RPMI8226 (cell line): ENCODE measurements at regions not wholly inside any gene's neighbourhood (a gene's known extent, or its start where the extent isn't known, plus 50 kb on each side); places are given as distances from the start of the nearest gene placed in this dataset.
A peak's percentile ranks its signal among the peaks of the same experiment; 100 is the strongest.
"Not testable (repeated sequence)": the region's sequence is repeated elsewhere in the genome, so short reads cannot be mapped to it uniquely, and the experiment has no call there.

Experiments
- DNase-seq: peaks from one replicate; pipeline ENCODE4 v3.0.0-alpha.2; 2015

GRCh38 chr13:19362946-19363510 lies 181.4 kb upstream of the TUBA3C start:
- DNase-seq, result no peak

DNA sequence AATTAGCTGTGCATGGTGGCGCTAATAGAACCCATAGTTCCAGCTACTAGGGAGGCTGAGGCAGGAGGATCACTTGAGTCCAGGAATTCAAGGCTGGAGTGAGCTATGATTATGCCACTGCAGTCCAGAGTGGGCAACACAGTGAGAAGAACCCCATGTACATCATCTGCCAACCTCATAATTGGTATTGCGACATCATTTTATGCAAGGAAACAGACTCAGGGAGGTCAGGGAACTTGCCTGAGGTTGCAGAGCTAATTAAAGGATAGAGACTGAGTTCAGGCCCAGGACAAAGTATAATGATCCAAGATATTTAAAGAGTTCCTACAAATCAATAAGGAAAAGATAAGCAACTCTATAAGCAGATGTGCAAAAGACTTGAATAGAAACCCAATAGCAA lies 178.1 kb upstream of the TUBA3C start:
- DNase-seq, result not testable (repeated sequence)

DNA sequence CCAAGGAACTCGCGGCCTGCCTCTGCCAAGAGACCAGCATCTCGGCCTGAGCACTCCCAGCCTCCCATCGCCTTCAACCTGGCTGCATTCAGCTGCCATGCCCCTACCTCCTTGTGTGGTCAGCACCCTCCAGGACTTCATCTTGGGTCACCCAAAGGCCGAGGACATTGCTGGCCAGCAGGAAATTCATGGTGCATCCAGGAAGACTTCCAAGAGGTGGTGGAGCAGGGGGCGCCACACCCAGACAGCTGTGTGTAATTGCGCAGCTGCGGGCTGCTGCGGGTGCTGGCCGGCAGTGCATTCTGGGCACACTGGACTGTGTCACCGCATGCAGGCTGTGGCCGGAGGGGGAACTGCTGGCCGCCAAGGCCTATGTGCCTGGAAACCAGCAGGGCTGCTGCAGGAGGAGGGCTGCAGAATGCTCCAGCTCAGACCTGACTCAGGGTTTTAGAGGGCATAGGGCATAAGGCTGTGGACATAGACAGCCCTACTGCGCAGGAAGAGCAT lies 164.3 kb upstream of the TUBA3C start:
- DNase-seq, result no peak

GRCh38 chr13:19345158-19345557 lies 163.5 kb upstream of the TUBA3C start:
- DNase-seq, result no peak

DNA sequence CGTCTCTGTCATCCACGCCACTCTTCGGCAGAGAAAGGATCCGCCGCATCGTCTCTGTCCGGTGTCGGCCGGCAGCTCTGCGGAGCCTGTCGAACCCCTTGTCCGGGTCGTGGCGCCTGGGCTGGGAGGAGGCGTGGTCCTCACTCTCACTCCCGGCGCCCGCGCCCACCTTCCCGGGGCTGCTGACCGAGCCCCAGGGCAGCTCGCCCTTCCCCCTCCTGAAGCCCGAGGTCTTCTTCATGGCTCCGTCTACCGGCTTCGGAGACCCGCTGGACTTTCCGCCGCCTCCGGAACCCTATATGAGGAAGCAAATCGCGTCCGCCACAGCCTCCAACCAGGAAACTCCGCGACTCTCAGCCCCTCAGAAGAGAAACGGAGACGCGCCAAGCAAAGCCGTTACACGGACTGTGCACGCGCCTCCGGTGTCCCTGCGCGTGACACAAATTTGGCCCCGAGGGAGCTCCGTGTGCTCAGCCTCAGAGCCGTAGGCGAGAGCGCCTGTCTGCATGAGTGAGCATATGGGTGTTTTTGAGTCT lies 163.0 kb upstream of the TUBA3C start:
- not testable (repeated sequence) for DNase-seq

- DNase-seq, result no peak
Measured at GRCh38 chr13:19332378-19332777, 150.8 kb upstream of the TUBA3C start.

DNA sequence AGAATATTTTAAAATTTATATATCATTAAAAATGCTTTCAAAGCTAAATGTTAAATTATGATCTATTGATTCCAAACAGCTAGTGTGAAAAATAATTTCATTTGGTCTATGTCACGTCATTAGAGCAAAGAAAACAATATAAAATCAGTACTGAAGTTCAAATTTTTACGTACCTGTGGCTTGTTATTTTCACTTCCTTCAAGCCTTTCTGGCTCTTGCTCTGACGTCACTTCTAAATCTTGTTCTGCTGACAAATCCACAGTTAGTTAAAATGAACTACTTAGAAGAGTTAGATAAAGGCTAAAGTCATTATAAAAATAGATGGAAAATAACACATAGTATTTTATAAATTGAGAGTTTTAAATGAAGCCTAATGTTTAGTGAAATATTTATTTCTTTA lies 147.7 kb upstream of the TUBA3C start:
- no peak for DNase-seq

DNA sequence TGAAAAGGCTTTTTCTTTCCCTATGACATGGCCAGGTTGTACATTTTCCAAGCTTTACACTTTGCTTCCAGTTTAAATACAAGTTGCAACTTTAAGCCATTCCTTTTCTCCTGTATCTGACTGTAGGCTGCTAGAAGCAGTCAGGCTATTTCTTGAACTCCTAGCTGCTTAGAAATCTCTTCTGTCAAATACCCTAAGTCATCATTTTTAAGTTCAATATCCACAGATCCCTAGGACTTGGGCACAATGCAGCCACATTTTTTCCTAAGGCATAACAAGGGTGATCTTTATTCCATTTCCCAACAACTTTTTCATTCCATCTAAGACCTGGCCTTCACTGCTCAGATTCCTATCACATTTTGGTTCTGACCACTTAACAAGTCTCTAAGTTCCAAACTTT lies 142.7 kb upstream of the TUBA3C start:
- DNase-seq, result no peak

GRCh38 chr13:19321222-19321621 lies 139.6 kb upstream of the TUBA3C start:
- no peak for DNase-seq

GRCh38 chr13:19305434-19305833 lies 123.8 kb upstream of the TUBA3C start:
- DNase-seq, result no peak

DNA sequence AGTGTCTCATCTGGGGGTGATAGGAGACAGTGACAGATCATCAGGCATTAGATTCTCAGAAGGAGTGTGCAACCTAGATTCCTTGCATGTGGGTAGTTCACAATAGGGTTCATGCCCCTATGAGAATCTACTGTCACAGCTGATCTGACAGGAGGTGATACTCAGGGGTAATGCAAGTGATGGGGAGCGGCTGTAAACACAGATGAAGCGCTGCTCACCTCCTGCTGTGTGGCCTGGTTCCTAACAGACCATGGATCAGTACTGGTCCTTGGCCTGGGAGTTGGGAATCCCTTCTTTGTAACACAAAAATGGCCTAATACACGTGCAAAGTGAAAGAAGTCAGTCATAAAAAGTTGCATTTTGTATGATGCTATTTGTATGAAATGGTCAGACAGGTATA lies 107.6 kb upstream of the TUBA3C start:
- no peak for DNase-seq

GRCh38 chr13:19283836-19284235 lies 102.2 kb upstream of the TUBA3C start:
- DNase-seq, result no peak

- no peak for DNase-seq
Measured at GRCh38 chr13:19268331-19268730, 86.7 kb upstream of the TUBA3C start.

DNA sequence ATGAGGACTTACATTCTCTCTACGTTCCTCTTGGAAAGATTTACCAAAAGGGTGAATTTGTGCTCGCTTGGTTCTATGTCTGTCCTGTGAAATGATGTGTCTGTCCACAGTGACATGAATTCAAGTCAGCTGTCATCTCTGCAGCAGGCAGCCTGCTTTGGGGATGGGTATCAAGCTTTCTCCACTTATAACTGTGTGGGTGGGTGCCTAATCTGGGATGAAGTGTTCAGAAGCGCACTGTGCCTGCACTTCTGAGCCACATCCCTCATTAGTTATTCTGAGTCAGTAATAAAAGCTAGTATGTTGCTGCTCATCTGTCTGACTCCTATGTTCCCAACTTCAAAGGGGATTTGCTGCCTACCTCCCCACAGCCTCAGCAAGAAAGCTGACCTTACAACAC lies 86.1 kb upstream of the TUBA3C start:
- no peak for DNase-seq

GRCh38 chr13:19266979-19267378 lies 85.4 kb upstream of the TUBA3C start:
- DNase-seq, result peak; percentile 5

GRCh38 chr13:19264711-19265110 lies 83.1 kb upstream of the TUBA3C start:
- DNase-seq, result no peak

DNA sequence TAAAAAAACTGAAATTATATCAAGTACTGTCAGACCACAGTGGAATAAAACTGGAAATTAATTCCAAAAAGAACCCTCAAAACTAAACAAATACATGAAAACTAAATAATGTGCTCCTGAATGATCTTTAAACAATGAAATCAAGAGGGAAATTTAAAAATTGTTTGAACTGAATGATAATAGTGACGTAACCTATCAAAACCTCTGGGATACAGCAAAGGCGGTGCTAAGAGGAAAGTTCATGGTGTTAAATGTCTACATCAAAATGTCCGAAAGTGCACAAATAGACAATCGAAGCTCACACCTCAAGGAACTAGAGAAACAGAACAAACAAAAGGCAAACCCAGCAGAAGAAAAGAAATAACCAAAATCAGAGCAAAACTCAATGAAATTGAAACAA lies 70.8 kb upstream of the TUBA3C start:
- no peak for DNase-seq

GRCh38 chr13:19239114-19239860 lies 57.7 kb upstream of the TUBA3C start:
- DNase-seq, result no peak
